Left lung (tissue), 4 donors: ENCODE measurements at regions not wholly inside any gene's neighbourhood (a gene's known extent, or its start where the extent isn't known, plus 50 kb on each side); places are given as distances from the start of the nearest gene placed in this dataset.
"Not testable (repeated sequence)": the region's sequence is repeated elsewhere in the genome, so short reads cannot be mapped to it uniquely, and the experiment has no call there.

Source experiments
- ATAC-seq: fragments of 200-7000 bp; cut with Tn5 transposase; one replicate; pipeline ENCODE4 v1.9.1; 2020; ENCODE audit warnings: moderate library complexity
- DNase-seq, 4 donors: peaks; one replicate each; pipeline ENCODE4 v3.0.0-alpha.2; 2013 to 2020
- H3K27ac ChIP-seq, 2 donors: fragments of 200-600 bp; sonication (generic) in 1 of 2; one replicate each; pipeline versions ENCODE4 v1.5.0 to v1.8.0; 2020 to 2021
- H3K27me3 ChIP-seq, 2 donors: fragments of 200-600 bp; sonication (generic) in 1 of 2; one replicate each; pipeline versions ENCODE4 v1.5.0 to v1.8.0; 2020 to 2021
- H3K36me3 ChIP-seq, 2 donors: fragments of 200-600 bp; sonication (generic) in 1 of 2; one replicate each; pipeline versions ENCODE4 v1.5.0 to v1.8.0; 2020 to 2021
- H3K4me1 ChIP-seq, 2 donors: fragments of 200-600 bp; one replicate each; pipeline ENCODE4 v1.8.0; 2021
- H3K4me3 ChIP-seq, 2 donors: fragments of 200-600 bp; sonication (generic) in 1 of 2; one replicate each; pipeline versions ENCODE4 v1.5.0 to v1.8.0; 2020 to 2021; ENCODE audit warnings: mild to moderate bottlenecking in 1 of 2
- H3K9me3 ChIP-seq, 2 donors: fragments of 200-600 bp; sonication (generic) in 1 of 2; one replicate each; pipeline versions ENCODE4 v1.5.0 to v1.8.0; 2020 to 2021
- intact Hi-C, 2 donors: fragments of 100-400 bp; cut with DNase I; formaldehyde crosslinking; loops; one replicate each; pipeline versions ENCODE4 v1.11.2 to v1.14.2; 2022
- TF ChIP-seq, protein P1 (sequence below), 2 donors: fragments of 200-600 bp; sonication (generic) in 1 of 2; IDR thresholded peaks; one replicate each; pipeline versions ENCODE4 v1.5.0 to v1.8.0; 2021; ENCODE audit warnings: antibody characterized with exemption in 2 of 2
- donor health status: DM: no; HTN: yes; CAD: no.
- donor health status: DM: no; HTN: no; CAD: no.

DNA sequence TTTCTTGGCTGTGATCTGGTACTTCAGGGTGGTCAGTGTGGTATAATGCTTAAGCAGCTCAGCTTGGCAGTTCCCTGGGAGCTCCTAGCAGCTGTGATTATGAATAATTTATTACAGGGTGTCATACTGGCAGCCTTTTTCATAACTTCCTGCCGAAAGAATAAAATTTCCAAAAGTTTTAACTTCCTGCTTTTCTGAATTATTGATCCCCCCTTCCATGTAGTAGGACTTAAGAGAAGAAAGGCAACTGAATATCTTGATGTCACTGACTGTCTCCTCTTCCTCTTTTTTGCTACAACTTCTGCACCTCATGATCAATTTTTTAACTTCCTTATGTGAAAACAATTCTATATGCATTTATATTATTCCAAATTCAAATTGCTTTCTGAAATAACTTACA is 74.3 kb upstream of the SPEF2 start:
- intact Hi-C loops: no loop called here
- TF ChIP-seq, protein P1, sequence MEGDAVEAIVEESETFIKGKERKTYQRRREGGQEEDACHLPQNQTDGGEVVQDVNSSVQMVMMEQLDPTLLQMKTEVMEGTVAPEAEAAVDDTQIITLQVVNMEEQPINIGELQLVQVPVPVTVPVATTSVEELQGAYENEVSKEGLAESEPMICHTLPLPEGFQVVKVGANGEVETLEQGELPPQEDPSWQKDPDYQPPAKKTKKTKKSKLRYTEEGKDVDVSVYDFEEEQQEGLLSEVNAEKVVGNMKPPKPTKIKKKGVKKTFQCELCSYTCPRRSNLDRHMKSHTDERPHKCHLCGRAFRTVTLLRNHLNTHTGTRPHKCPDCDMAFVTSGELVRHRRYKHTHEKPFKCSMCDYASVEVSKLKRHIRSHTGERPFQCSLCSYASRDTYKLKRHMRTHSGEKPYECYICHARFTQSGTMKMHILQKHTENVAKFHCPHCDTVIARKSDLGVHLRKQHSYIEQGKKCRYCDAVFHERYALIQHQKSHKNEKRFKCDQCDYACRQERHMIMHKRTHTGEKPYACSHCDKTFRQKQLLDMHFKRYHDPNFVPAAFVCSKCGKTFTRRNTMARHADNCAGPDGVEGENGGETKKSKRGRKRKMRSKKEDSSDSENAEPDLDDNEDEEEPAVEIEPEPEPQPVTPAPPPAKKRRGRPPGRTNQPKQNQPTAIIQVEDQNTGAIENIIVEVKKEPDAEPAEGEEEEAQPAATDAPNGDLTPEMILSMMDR (IDR thresholded peaks at IDR 0.05): no peak

DNA sequence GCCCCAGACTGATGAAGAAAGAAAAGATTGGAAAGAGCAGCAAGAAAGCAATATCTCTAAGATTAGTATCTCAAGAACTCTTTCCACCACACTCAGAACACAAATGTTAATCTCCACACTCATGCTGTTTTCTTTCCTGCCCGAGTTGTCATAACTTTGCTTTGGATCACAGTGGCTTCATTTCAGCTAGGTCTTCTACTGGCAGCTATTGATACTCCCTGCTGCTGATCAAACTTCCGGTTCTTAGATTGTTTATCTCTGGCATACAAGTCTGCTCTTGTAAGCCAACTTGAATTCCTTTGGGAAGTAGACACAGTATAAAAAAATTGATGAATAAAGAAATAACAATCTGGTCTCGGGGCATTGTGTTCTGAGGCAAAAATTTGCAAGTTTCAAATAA is 77.7 kb upstream of the SPEF2 start:
- intact Hi-C loops: no loop called here
- Histone ChIP-seq H3K27me3 (no peaks in the 10 kb centered on the region), H3K27ac (no peak overlapping the region), H3K4me3 (no peak overlapping the region), H3K9me3 (peaks cover 0 to 5% of the 10 kb centered on the region in 2 donors), H3K36me3 (no peaks in the 10 kb centered on the region), H3K4me1 (no peaks in the 10 kb centered on the region)
- TF ChIP-seq, protein P1 (IDR thresholded peaks at IDR 0.05): no peak
- DNase-seq (no peak), ATAC-seq (no peak)

More for the DNA sequence above, 74.3 kb upstream of the SPEF2 start:
- Histone ChIP-seq H3K4me1 (no peaks in the 10 kb centered on the region), H3K27me3 (no peaks in the 10 kb centered on the region), H3K4me3 (no peak overlapping the region), H3K9me3 (no peaks in the 10 kb centered on the region), H3K36me3 (no peaks in the 10 kb centered on the region), H3K27ac (no peak overlapping the region)
- DNase-seq (no peak), ATAC-seq (no peak)

DNA sequence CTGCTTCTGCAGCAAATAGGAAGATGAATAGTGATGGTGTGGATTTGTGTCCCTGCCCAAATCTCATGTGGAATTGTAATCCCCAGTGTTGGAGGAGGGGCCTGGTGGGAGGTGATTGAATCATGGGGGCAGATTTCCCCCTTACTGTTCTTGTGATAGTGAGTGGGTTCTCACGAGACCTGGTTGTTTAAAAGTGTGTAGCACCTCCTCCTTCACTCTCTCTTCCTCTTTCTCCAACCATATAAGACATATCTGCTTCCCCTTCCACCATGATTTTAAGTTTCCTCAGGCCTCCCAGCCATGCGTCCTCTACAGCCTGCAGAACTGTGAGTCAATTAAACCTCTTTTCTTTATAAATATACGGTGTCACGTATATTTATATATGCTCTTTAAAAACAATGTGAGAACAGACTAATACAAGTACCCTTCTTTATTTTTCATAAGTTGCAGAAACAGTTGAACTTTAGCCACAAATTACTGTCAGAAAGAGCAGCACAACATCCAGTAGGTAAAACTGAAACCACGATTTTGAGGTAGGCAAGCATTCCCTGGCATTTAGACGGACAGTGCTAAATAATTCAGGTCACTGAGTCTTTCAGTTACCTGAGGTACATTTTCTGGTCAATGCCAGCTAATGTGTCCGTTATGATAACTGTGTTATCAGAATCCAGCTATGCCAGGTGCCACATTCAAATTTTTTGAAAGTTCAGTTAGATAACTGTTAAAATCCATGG is 79.3 kb upstream of the SPEF2 start:
- TF ChIP-seq, protein P1 (IDR thresholded peaks at IDR 0.05): no peak
- no peak for DNase-seq

DNA sequence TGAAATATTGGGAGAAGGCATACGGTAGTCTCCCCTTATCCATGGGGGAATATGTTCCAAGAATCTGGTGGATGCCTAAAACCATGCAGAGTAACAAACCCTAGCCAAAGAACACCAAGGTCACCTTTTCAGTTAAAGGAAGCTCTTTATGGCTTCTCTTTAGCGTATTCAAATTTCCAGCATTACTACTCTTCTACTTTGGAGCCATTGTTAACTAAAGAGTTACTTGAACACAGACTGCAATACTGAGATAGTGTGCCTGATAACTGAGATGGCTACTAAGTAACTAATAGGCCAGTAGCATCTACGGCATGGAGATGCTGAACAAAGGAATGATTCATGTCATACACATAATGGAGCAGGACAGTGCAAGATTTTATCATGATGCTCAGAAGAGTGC is 84.5 kb upstream of the SPEF2 start:
- ATAC-seq (no peak), DNase-seq (no peak)
- intact Hi-C loops: no loop called here
- Histone ChIP-seq H3K27me3 (no peaks in the 10 kb centered on the region), H3K9me3 (peaks cover 0 to 5% of the 10 kb centered on the region in 2 donors), H3K4me1 (no peaks in the 10 kb centered on the region), H3K27ac (no peak overlapping the region), H3K36me3 (no peaks in the 10 kb centered on the region), H3K4me3 (no peak overlapping the region)
- TF ChIP-seq, protein P1 (IDR thresholded peaks at IDR 0.05): no peak

More for the DNA sequence above, 79.3 kb upstream of the SPEF2 start:
- no peak overlapping the region for H3K4me3 ChIP-seq
- H3K9me3 ChIP-seq: peaks cover 0 to 5% of the 10 kb centered on the region in 2 donors
- no peak overlapping the region for H3K27ac ChIP-seq
- H3K4me1 ChIP-seq: no peaks in the 10 kb centered on the region
- no peaks in the 10 kb centered on the region for H3K27me3 ChIP-seq
- intact Hi-C loops: no loop called here
- ATAC-seq: no peak
- H3K36me3 ChIP-seq: no peaks in the 10 kb centered on the region

DNA sequence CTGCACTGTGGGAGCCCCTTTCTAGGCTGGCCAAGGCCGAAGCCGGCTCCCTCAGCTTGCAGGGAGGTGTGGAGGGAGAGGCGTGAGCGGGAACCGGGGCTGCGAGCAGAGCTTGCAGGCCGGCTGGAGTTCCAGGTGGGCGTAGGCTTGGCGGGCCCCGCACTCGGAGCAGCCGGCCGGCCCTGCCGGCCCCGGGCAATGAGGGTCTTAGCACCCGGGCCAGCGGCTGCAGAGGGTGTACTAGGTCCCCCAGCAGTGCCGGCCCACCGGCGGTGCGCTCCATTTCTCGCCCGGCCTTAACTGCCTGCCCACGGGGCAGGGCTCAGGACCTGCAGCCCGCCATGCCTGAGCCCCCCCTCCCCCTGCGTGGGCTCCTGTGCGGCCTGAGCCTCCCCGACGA is 86.1 kb upstream of the SPEF2 start:
- intact Hi-C loops, ATAC-seq, H3K27ac ChIP-seq, H3K9me3 ChIP-seq, H3K4me3 ChIP-seq, H3K36me3 ChIP-seq, H3K27me3 ChIP-seq, H3K4me1 ChIP-seq: not testable (repeated sequence)
- peak in 1 of 4 donors; percentile 62 for DNase-seq

DNA sequence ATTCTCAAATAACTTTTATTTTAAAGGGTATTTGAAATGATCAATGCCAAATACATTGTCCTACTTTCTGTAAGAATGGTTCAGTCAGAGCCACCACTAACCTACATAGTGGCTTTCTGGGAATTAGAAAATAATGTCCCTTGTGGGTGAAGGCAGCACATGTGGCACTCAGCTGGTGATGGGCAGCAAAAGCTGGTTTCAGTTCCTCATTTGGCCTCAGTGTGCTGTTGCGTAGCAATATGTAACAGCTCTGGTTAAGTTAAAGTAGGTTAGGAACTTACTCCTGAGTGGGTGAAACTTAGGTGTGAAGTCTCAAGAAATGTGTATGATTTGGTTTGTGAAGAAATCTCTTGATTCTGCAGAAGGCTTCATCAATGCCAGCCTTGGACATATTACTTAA is 99.6 kb upstream of the SPEF2 start:
- peak in 1 of 4 donors; percentile 39 for DNase-seq
- peak; percentile 52 for ATAC-seq

More for the DNA sequence above, 99.6 kb upstream of the SPEF2 start:
- H3K4me1 ChIP-seq: no peaks in the 10 kb centered on the region
- H3K27me3 ChIP-seq: no peaks in the 10 kb centered on the region
- H3K9me3 ChIP-seq: peaks cover 0 to 8% of the 10 kb centered on the region in 2 donors
- TF ChIP-seq, protein P1 (IDR thresholded peaks at IDR 0.05): no peak
- no peak overlapping the region for H3K4me3 ChIP-seq
- no peaks in the 10 kb centered on the region for H3K36me3 ChIP-seq
- intact Hi-C loops: no loop called here
- no peak overlapping the region for H3K27ac ChIP-seq
